Caco-2 (cell line): ENCODE measurements at regions not wholly inside any gene's neighbourhood (a gene's known extent, or its start where the extent isn't known, plus 50 kb on each side); places are given as distances from the start of the nearest gene placed in this dataset.

Source experiments
- BruUV-seq: library from RNA; stranded (reverse); fragments of 400-500 nt; replicated peaks from 2 replicates; lab custom pipeline; 2021; lab: Mats Ljungman, UMichigan
- CTCF ChIA-PET: fragments of 300-600 bp; sonication (Branson Sonifier 250); formaldehyde crosslinking; loops from one replicate; lab custom pipeline; 2022; ENCODE audit warnings: antibody characterized with exemption; lab: Charles Lee
- POLR2A ChIA-PET: fragments of 300-600 bp; sonication (Branson Sonifier 250); formaldehyde crosslinking; loops from one replicate; lab custom pipeline; 2022; ENCODE audit warnings: antibody characterized with exemption; lab: Charles Lee
- DNase-seq, 2 experiments: peaks; one replicate each; pipeline versions ENCODE4 v3.0.0 to v3.0.0-alpha.2; 2020 to 2022
- H3K27me3 ChIP-seq: replicated peaks from 2 replicates; pipeline ENCODE4 v1.6.0; 2011; ENCODE audit warnings: low read length; ENCODE audit not compliant: control insufficient read depth, insufficient read depth
- H3K36me3 ChIP-seq: 2 replicates; pipeline ENCODE4 v1.5.1; 2011; ENCODE audit warnings: low read length; ENCODE audit not compliant: control insufficient read depth, insufficient read depth
- H3K4me1 ChIP-seq: fragments of 250-450 bp; sonication (Bioruptor Pico); 2 replicates; pipeline ENCODE4 v1.5.1; 2020; ENCODE audit warnings: mild to moderate bottlenecking
- H3K4me3 ChIP-seq: 2 replicates; pipeline ENCODE4 v1.5.1; 2011; ENCODE audit warnings: low read depth, mild to moderate bottlenecking, control low read depth, low read length
- H3K9me3 ChIP-seq: fragments of 250-450 bp; sonication (Bioruptor Pico); 2 replicates; pipeline ENCODE4 v1.5.1; 2020; ENCODE audit warnings: mild to moderate bottlenecking, moderate library complexity
- H3K27ac Mint-ChIP-seq: one replicate; pipeline ENCODE4 v1.8.0; 2022; ENCODE audit warnings: mixed read lengths; ENCODE audit not compliant: unreplicated experiment
- H3K27me3 Mint-ChIP-seq: one replicate; pipeline ENCODE4 v1.8.0; 2022; ENCODE audit warnings: mixed read lengths; ENCODE audit not compliant: insufficient read depth, unreplicated experiment
- H3K36me3 Mint-ChIP-seq: one replicate; pipeline ENCODE4 v1.8.0; 2022; ENCODE audit warnings: mild to moderate bottlenecking, mixed read lengths; ENCODE audit not compliant: insufficient read depth, unreplicated experiment
- H3K4me1 Mint-ChIP-seq: one replicate; pipeline ENCODE4 v1.8.0; 2022; ENCODE audit warnings: low read depth, mixed read lengths; ENCODE audit not compliant: unreplicated experiment
- H3K4me3 Mint-ChIP-seq: one replicate; pipeline ENCODE4 v1.8.0; 2022; ENCODE audit warnings: mild to moderate bottlenecking, moderate library complexity, mixed read lengths; ENCODE audit not compliant: unreplicated experiment
- H3K9me3 Mint-ChIP-seq: one replicate; pipeline ENCODE4 v1.8.0; 2022; ENCODE audit warnings: mixed read lengths; ENCODE audit not compliant: unreplicated experiment
- CTCF ChIP-seq, 2 experiments: fragments of 200-600 bp in 1 of 2; IDR thresholded peaks; 1 replicate in 1 of 2; 2 replicates in 1 of 2; pipeline versions ENCODE4 v1.5.1 to v1.8.0; 2011 to 2022; ENCODE audit warnings: antibody characterized with exemption in 1 of 2, control low read depth in 1 of 2, inconsistent platforms in 1 of 2, low read depth in 1 of 2, low read length in 1 of 2, mild to moderate bottlenecking in 1 of 2, moderate library complexity in 1 of 2; ENCODE audit not compliant: insufficient read depth in 1 of 2, severe bottlenecking in 1 of 2, unreplicated experiment in 1 of 2
- intact Hi-C: fragments of 100-400 bp; cut with micrococcal nuclease; formaldehyde crosslinking; loops from one replicate; pipeline ENCODE4 v1.10.0; 2022; ENCODE audit not compliant: unreplicated experiment

GRCh38 chr9:21660976-21661375 lies 141.5 kb upstream of the MTAP start:
- no peaks in the 10 kb centered on the region for H3K36me3 ChIP-seq
- no peaks in the 10 kb centered on the region for H3K27me3 Mint-ChIP-seq
- no TSS peak for BruUV-seq
- H3K27me3 ChIP-seq = no peaks in the 10 kb centered on the region
- H3K27ac Mint-ChIP-seq = no peak overlapping the region
- H3K4me3 Mint-ChIP-seq = no peak overlapping the region
- H3K4me3 ChIP-seq = no peak overlapping the region
- no peaks in the 10 kb centered on the region for H3K9me3 ChIP-seq
- POLR2A ChIA-PET = no interaction called here
- H3K4me1 ChIP-seq = no peaks in the 10 kb centered on the region
- no peaks in the 10 kb centered on the region for H3K9me3 Mint-ChIP-seq
- CTCF ChIA-PET = no interaction called here
- no peaks in the 10 kb centered on the region for H3K4me1 Mint-ChIP-seq
- intact Hi-C loops = no loop called here
- no peak for DNase-seq
- TF ChIP-seq CTCF (IDR thresholded peaks at IDR 0.05; ENCODE audit: insufficient read depth in 1 of 2, low read depth in 1 of 2, low read length in 1 of 2, severe bottlenecking in 1 of 2, unreplicated experiment in 1 of 2) = no peak
- no peaks in the 10 kb centered on the region for H3K36me3 Mint-ChIP-seq

GRCh38 chr9:21661626-21662025 lies 140.8 kb upstream of the MTAP start:
- Mint-ChIP-seq H3K27ac (no peak overlapping the region), H3K9me3 (no peaks in the 10 kb centered on the region), H3K4me3 (no peak overlapping the region), H3K36me3 (no peaks in the 10 kb centered on the region), H3K27me3 (no peaks in the 10 kb centered on the region), H3K4me1 (no peaks in the 10 kb centered on the region)
- POLR2A ChIA-PET = no interaction called here
- Histone ChIP-seq H3K9me3 (no peaks in the 10 kb centered on the region), H3K4me3 (no peak overlapping the region), H3K4me1 (no peaks in the 10 kb centered on the region), H3K27me3 (no peaks in the 10 kb centered on the region), H3K36me3 (no peaks in the 10 kb centered on the region)
- TF ChIP-seq CTCF (IDR thresholded peaks at IDR 0.05; ENCODE audit: insufficient read depth in 1 of 2, low read depth in 1 of 2, low read length in 1 of 2, severe bottlenecking in 1 of 2, unreplicated experiment in 1 of 2) = no peak
- no TSS peak for BruUV-seq
- intact Hi-C loops = no loop called here
- CTCF ChIA-PET = no interaction called here
- no peak for DNase-seq

- no peak overlapping the region for H3K27ac Mint-ChIP-seq
- intact Hi-C loops = no loop called here
- Histone ChIP-seq H3K36me3 (no peaks in the 10 kb centered on the region), H3K4me1 (no peaks in the 10 kb centered on the region), H3K4me3 (no peak overlapping the region), H3K27me3 (no peaks in the 10 kb centered on the region), H3K9me3 (no peaks in the 10 kb centered on the region)
- H3K27me3 Mint-ChIP-seq = no peaks in the 10 kb centered on the region
- DNase-seq = no peak
- no TSS peak for BruUV-seq
- H3K4me3 Mint-ChIP-seq = no peak overlapping the region
- H3K4me1 Mint-ChIP-seq = no peaks in the 10 kb centered on the region
- H3K9me3 Mint-ChIP-seq = peaks cover 5% of the 10 kb centered on the region
- no peak for TF ChIP-seq CTCF (IDR thresholded peaks at IDR 0.05; ENCODE audit: insufficient read depth in 1 of 2, low read depth in 1 of 2, low read length in 1 of 2, severe bottlenecking in 1 of 2, unreplicated experiment in 1 of 2)
- POLR2A ChIA-PET = no interaction called here
- H3K36me3 Mint-ChIP-seq = no peaks in the 10 kb centered on the region
- CTCF ChIA-PET = no interaction called here
Observed at GRCh38 chr9:21668516-21668915, 133.9 kb upstream of the MTAP start.
